AG04449 (cell line): ENCODE measurements at regions not wholly inside any gene's neighbourhood (a gene's known extent, or its start where the extent isn't known, plus 50 kb on each side); places are given as distances from the start of the nearest gene placed in this dataset.

ENCODE experiments used
- CTCF ChIA-PET: fragments of 350-600 bp; formaldehyde crosslinking; extraction: SDS; loops from one replicate; lab custom pipeline; 2021; ENCODE audit warnings: antibody characterized with exemption; lab: Yijun Ruan, JAX
- POLR2A ChIA-PET: fragments of 400-600, 350-600 bp; formaldehyde crosslinking; extraction: SDS; loops from one replicate; lab custom pipeline; 2020; ENCODE audit warnings: antibody characterized with exemption, inconsistent platforms; lab: Yijun Ruan, JAX
- DNase-seq: peaks from one replicate; pipeline ENCODE4 v3.0.0-alpha.2; 2010; ENCODE audit warnings: low read depth, low spot score
- H3K4me3 ChIP-seq: 2 replicates; pipeline ENCODE4 v1.5.1; 2011; ENCODE audit warnings: low read depth, mild to moderate bottlenecking, control low read depth, low read length
- CTCF ChIP-seq: IDR thresholded peaks from one replicate; pipeline ENCODE4 v1.5.1; 2011; ENCODE audit warnings: mild to moderate bottlenecking, moderate library complexity, low read length, control low read depth, inconsistent platforms; ENCODE audit not compliant: insufficient read depth; ENCODE audit errors: missing control alignments

DNA sequence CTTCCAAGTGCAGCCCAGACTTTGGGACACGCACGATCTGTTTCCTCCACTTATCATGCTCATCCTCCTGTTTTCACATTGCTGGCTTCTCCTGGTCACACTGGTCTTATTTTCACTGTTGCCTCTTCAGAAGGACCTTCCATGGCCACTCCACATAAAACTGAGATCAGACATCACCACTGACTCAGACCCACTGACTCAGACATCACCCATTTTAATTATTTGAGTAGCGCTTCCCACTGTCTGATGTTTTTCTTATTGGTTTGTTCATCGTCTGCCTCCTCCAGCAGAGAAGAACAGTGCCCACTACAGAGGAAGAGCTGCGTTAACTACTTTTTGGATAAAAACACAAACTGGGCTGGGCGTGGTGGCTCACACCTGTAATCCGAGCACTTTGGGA, 270.5 kb upstream of the PWP1 start:
- CTCF ChIA-PET, result interaction anchor here (0.7 to 6.3 kb wide), 7 partner anchors 10 to 284 kb away, joined by 3 to 64 read pairs (median 5); no protein-coding TSS in a partner anchor
- TF ChIP-seq CTCF, result peak; percentile 23
- peak; percentile 59 for DNase-seq
- H3K4me3 ChIP-seq, result no peak overlapping the region
- POLR2A ChIA-PET, result no interaction called here

GRCh38 chr12:107415834-107416233, 269.8 kb upstream of the PWP1 start:
- DNase-seq, result peak; percentile 63
- CTCF ChIA-PET, result interaction anchor here (0.6 to 6.3 kb wide), 6 partner anchors 9 to 1273 kb away, joined by 3 to 64 read pairs (median 4); no protein-coding TSS in a partner anchor
- POLR2A ChIA-PET, result interaction anchor here (1.0 kb wide), 1 partner anchor 97 kb away, joined by 3 read pairs; no protein-coding TSS in a partner anchor

GRCh38 chr12:107417004-107417403, 268.6 kb upstream of the PWP1 start:
- no peak overlapping the region for H3K4me3 ChIP-seq
- CTCF ChIA-PET, result interaction anchor here (1.0 kb wide), 1 partner anchor 190 kb away, joined by 3 read pairs; no protein-coding TSS in a partner anchor
- DNase-seq, result no peak
- POLR2A ChIA-PET, result no interaction called here
- TF ChIP-seq CTCF, result no peak

More at GRCh38 chr12:107415834-107416233, 269.8 kb upstream of the PWP1 start:
- no peak for TF ChIP-seq CTCF
- H3K4me3 ChIP-seq, result no peak overlapping the region

DNA sequence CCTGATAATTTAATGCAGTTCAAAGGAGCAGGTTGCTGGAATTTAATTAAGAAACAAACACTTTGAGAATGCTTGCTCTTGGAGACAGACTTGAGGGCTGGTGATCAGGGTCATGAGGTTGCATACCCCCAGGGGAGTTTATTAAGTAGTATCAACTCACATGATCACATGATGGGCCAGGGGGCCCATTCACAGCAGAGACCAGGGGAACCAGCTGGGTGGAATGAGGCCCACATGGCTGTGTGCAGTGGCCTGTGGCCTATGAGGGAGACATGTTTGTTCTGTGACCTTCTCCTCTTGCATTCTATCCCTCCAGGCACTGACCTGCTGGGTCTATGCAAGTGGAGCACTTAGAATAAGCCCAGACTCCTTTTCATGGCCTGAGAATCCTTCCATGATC, 266.6 kb upstream of the PWP1 start:
- ChIA-PET CTCF (no interaction called here), POLR2A (no interaction called here)
- no peak for DNase-seq
- H3K4me3 ChIP-seq, result no peak overlapping the region
- no peak for TF ChIP-seq CTCF

DNA sequence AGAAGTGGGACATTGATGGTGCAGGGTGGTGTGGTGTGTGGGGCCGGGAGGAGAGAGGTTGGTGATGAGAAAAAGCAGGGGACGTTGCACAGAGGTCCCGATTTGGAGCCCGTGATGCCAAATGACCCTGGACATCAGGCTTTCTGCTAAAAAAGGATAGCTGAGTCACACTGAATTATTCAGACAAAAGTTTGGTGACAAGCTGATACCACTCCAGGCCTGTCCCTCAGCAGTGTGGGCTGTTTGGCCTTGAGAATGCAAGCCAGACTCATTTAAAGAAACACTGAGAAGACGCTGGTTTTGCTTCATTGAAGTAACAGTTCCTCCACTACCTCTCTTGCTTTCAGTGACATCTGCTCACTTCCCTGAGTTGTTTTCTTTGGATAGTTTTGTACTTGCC, 262.1 kb upstream of the PWP1 start:
- DNase-seq, result no peak
- POLR2A ChIA-PET, result no interaction called here
- CTCF ChIA-PET, result interaction anchor here (0.9 kb wide), 1 partner anchor 184 kb away, joined by 3 read pairs; no protein-coding TSS in a partner anchor
- no peak overlapping the region for H3K4me3 ChIP-seq
- TF ChIP-seq CTCF, result no peak

DNA sequence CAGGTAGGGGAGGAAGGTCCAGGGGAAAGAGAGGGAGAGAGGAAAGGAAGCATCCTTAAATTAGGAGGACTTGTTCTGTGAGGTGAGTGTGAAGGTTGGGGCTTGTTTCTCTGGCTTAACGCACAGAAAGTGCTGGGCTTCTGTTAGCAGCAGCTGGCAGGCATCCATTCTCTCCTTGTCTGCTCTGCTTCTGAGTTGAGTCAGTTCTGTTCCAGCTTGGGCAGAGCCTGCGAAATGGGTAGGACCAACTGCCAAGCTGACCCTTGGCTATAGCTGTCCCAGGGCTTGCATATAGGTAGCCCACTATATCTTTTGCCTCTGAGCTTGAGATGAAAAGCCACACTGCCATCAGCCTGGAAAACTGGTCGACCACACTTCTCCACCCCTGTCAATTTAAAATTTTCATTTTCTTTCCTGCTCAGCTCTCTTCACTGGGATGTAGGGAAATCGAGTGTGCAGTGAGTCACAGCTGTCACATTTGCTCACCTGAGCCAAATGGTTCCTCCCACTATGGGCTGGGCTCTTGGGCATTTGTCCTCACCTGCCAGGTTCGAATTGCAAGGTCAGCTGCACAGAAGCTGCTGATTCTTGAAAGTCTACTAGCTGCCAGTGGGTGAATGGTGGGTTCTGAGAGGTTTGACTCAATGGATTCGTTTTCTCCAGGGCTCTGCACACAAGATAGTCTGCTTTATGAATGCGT, 256.4 kb upstream of the PWP1 start:
- no peak overlapping the region for H3K4me3 ChIP-seq
- CTCF ChIA-PET, result no interaction called here
- TF ChIP-seq CTCF, result no peak
- DNase-seq, result no peak
- POLR2A ChIA-PET, result no interaction called here
